ENCODE measurements at regions not wholly inside any gene's neighbourhood (a gene's known extent, or its start where the extent isn't known, plus 50 kb on each side); places are given as distances from the start of the nearest gene placed in this dataset.

GRCh38 chr21:28663754-28664153 lies 328.9 kb downstream of the LTN1 start:
- Mint-ChIP-seq H3K27me3 (peaks cover 0 to 2% of the 10 kb centered on the region in 2 donors), H3K36me3 (peaks cover 3 to 12% of the 10 kb centered on the region in 2 donors), H3K4me1 (peaks cover 0 to 2% (median under 1%) of the 10 kb centered on the region in 4 donors), H3K9me3 (peaks cover 0 to 2% (median 0%) of the 10 kb centered on the region in 8 donors), H3K27ac (no peak overlapping the region), H3K4me3 (no peak overlapping the region)
- Histone ChIP-seq H3K4me3 (ENCODE audit: low read length in 2 of 2) (no peak overlapping the region), H3K4me1 (ENCODE audit: insufficient read depth, low read length) (no peaks in the 10 kb centered on the region), H3K27me3 (ENCODE audit: insufficient read depth, low read length) (no peaks in the 10 kb centered on the region), H3K27ac (ENCODE audit: low read depth, low read length) (no peak overlapping the region), H3K9me3 (ENCODE audit: control insufficient read depth in 1 of 2, low read length in 2 of 2) (no peaks in the 10 kb centered on the region), H3K36me3 (ENCODE audit: insufficient read depth, low read length) (no peaks in the 10 kb centered on the region)
- DNase-seq = no peak
- intact Hi-C loops (cut with micrococcal nuclease) = no loop called here
- ChIA-PET CTCF (ENCODE audit: partially characterized antibody) (no interaction called here), POLR2A (ENCODE audit: partially characterized antibody) (no interaction called here)

GRCh38 chr21:28663111-28663693 lies 329.5 kb downstream of the LTN1 start:
- no peaks in the 10 kb centered on the region for H3K4me1 Mint-ChIP-seq
- Histone ChIP-seq H3K27ac (ENCODE audit: low read depth, low read length) (no peak overlapping the region), H3K36me3 (ENCODE audit: insufficient read depth, low read length) (no peaks in the 10 kb centered on the region), H3K9me3 (ENCODE audit: control insufficient read depth in 1 of 2, low read length in 2 of 2) (no peaks in the 10 kb centered on the region), H3K4me3 (ENCODE audit: low read length in 2 of 2) (no peak overlapping the region), H3K27me3 (ENCODE audit: insufficient read depth, low read length) (no peaks in the 10 kb centered on the region), H3K4me1 (ENCODE audit: insufficient read depth, low read length) (no peaks in the 10 kb centered on the region)
- H3K4me3 Mint-ChIP-seq = no peak overlapping the region
- intact Hi-C loops (cut with micrococcal nuclease) = no loop called here
- H3K36me3 Mint-ChIP-seq = peaks cover 2 to 6% of the 10 kb centered on the region in 2 donors
- H3K9me3 Mint-ChIP-seq = peaks cover 0 to 2% (median 0%) of the 10 kb centered on the region in 8 donors
- H3K27ac Mint-ChIP-seq = no peak overlapping the region
- peaks cover 0 to 2% of the 10 kb centered on the region in 2 donors for H3K27me3 Mint-ChIP-seq
- no peak for DNase-seq
- ChIA-PET POLR2A (ENCODE audit: partially characterized antibody) (no interaction called here), CTCF (ENCODE audit: partially characterized antibody) (no interaction called here)

- peaks cover 0 to 2% (median 0%) of the 10 kb centered on the region in 8 donors for H3K9me3 Mint-ChIP-seq
- H3K27ac Mint-ChIP-seq = no peak overlapping the region
- H3K4me1 Mint-ChIP-seq = peaks cover 0 to 4% (median under 1%) of the 10 kb centered on the region in 4 donors
- H3K4me3 Mint-ChIP-seq = no peak overlapping the region
- no peaks in the 10 kb centered on the region for H3K36me3 ChIP-seq (ENCODE audit: insufficient read depth, low read length)
- H3K9me3 ChIP-seq (ENCODE audit: control insufficient read depth in 1 of 2, low read length in 2 of 2) = no peaks in the 10 kb centered on the region
- ChIA-PET CTCF (ENCODE audit: partially characterized antibody) (no interaction called here), POLR2A (ENCODE audit: partially characterized antibody) (no interaction called here)
- intact Hi-C loops (cut with micrococcal nuclease) = no loop called here
- H3K27me3 ChIP-seq (ENCODE audit: insufficient read depth, low read length) = no peaks in the 10 kb centered on the region
- H3K36me3 Mint-ChIP-seq = peaks cover 0 to 5% of the 10 kb centered on the region in 2 donors
- no peak for DNase-seq
- no peaks in the 10 kb centered on the region for H3K4me1 ChIP-seq (ENCODE audit: insufficient read depth, low read length)
- H3K4me3 ChIP-seq (ENCODE audit: low read length in 2 of 2) = no peak overlapping the region
- H3K27ac ChIP-seq (ENCODE audit: low read depth, low read length) = no peak overlapping the region
- peaks cover 0 to 2% of the 10 kb centered on the region in 2 donors for H3K27me3 Mint-ChIP-seq
These were observed 335.1 kb downstream of the LTN1 start for GRCh38 chr21:28657566-28657965.

- H3K27ac Mint-ChIP-seq = no peak overlapping the region
- DNase-seq = no peak
- H3K4me3 Mint-ChIP-seq = no peak overlapping the region
- H3K4me1 Mint-ChIP-seq = peaks cover 0 to 4% (median under 1%) of the 10 kb centered on the region in 4 donors
- Histone ChIP-seq H3K4me3 (ENCODE audit: low read length in 2 of 2) (no peak overlapping the region), H3K36me3 (ENCODE audit: insufficient read depth, low read length) (no peaks in the 10 kb centered on the region), H3K9me3 (ENCODE audit: control insufficient read depth in 1 of 2, low read length in 2 of 2) (no peaks in the 10 kb centered on the region), H3K4me1 (ENCODE audit: insufficient read depth, low read length) (no peaks in the 10 kb centered on the region), H3K27me3 (ENCODE audit: insufficient read depth, low read length) (no peaks in the 10 kb centered on the region), H3K27ac (ENCODE audit: low read depth, low read length) (no peak overlapping the region)
- ChIA-PET POLR2A (ENCODE audit: partially characterized antibody) (no interaction called here), CTCF (ENCODE audit: partially characterized antibody) (no interaction called here)
- H3K36me3 Mint-ChIP-seq = peaks cover 0 to 4% of the 10 kb centered on the region in 2 donors
- H3K27me3 Mint-ChIP-seq = no peaks in the 10 kb centered on the region
- intact Hi-C loops (cut with micrococcal nuclease) = no loop called here
- H3K9me3 Mint-ChIP-seq = no peaks in the 10 kb centered on the region
These were observed 337.2 kb downstream of the LTN1 start for GRCh38 chr21:28655471-28655870.

- no peaks in the 10 kb centered on the region for H3K27me3 Mint-ChIP-seq
- ChIA-PET POLR2A (ENCODE audit: partially characterized antibody) (no interaction called here), CTCF (ENCODE audit: partially characterized antibody) (no interaction called here)
- no peak overlapping the region for H3K4me3 Mint-ChIP-seq
- intact Hi-C loops (cut with micrococcal nuclease) = no loop called here
- H3K4me3 ChIP-seq (ENCODE audit: low read length in 2 of 2) = no peak overlapping the region
- H3K27me3 ChIP-seq (ENCODE audit: insufficient read depth, low read length) = no peaks in the 10 kb centered on the region
- peaks cover 0 to 4% (median under 1%) of the 10 kb centered on the region in 4 donors for H3K4me1 Mint-ChIP-seq
- no peak overlapping the region for H3K27ac Mint-ChIP-seq
- H3K4me1 ChIP-seq (ENCODE audit: insufficient read depth, low read length) = no peaks in the 10 kb centered on the region
- no peaks in the 10 kb centered on the region for H3K9me3 Mint-ChIP-seq
- no peak overlapping the region for H3K27ac ChIP-seq (ENCODE audit: low read depth, low read length)
- no peaks in the 10 kb centered on the region for H3K9me3 ChIP-seq (ENCODE audit: control insufficient read depth in 1 of 2, low read length in 2 of 2)
- no peak for DNase-seq
- peaks cover 0 to 4% of the 10 kb centered on the region in 2 donors for H3K36me3 Mint-ChIP-seq
- no peaks in the 10 kb centered on the region for H3K36me3 ChIP-seq (ENCODE audit: insufficient read depth, low read length)
These were observed 338.3 kb downstream of the LTN1 start for GRCh38 chr21:28654406-28654805.

GRCh38 chr21:28644762-28645161 lies 347.9 kb downstream of the LTN1 start:
- intact Hi-C loops (cut with micrococcal nuclease) = no loop called here
- Mint-ChIP-seq H3K36me3 (peaks cover 6 to 20% of the 10 kb centered on the region in 2 donors), H3K4me1 (no peaks in the 10 kb centered on the region), H3K9me3 (peaks cover 0 to 4% (median 0%) of the 10 kb centered on the region in 8 donors), H3K27ac (no peak overlapping the region), H3K4me3 (no peak overlapping the region), H3K27me3 (no peaks in the 10 kb centered on the region)
- Histone ChIP-seq H3K36me3 (ENCODE audit: insufficient read depth, low read length) (no peaks in the 10 kb centered on the region), H3K27ac (ENCODE audit: low read depth, low read length) (no peak overlapping the region), H3K4me3 (ENCODE audit: low read length in 2 of 2) (no peak overlapping the region), H3K27me3 (ENCODE audit: insufficient read depth, low read length) (no peaks in the 10 kb centered on the region), H3K9me3 (ENCODE audit: control insufficient read depth in 1 of 2, low read length in 2 of 2) (no peaks in the 10 kb centered on the region), H3K4me1 (ENCODE audit: insufficient read depth, low read length) (no peaks in the 10 kb centered on the region)
- DNase-seq = no peak
- ChIA-PET POLR2A (ENCODE audit: partially characterized antibody) (no interaction called here), CTCF (ENCODE audit: partially characterized antibody) (no interaction called here)

GRCh38 chr21:28642891-28643290 lies 349.8 kb downstream of the LTN1 start:
- intact Hi-C loops (cut with micrococcal nuclease) = no loop called here
- ChIA-PET CTCF (ENCODE audit: partially characterized antibody) (no interaction called here), POLR2A (ENCODE audit: partially characterized antibody) (no interaction called here)
- H3K4me1 ChIP-seq (ENCODE audit: insufficient read depth, low read length) = no peaks in the 10 kb centered on the region
- no peak overlapping the region for H3K4me3 ChIP-seq (ENCODE audit: low read length in 2 of 2)
- H3K27me3 Mint-ChIP-seq = no peaks in the 10 kb centered on the region
- no peaks in the 10 kb centered on the region for H3K27me3 ChIP-seq (ENCODE audit: insufficient read depth, low read length)
- H3K9me3 ChIP-seq (ENCODE audit: control insufficient read depth in 1 of 2, low read length in 2 of 2) = no peaks in the 10 kb centered on the region
- H3K27ac ChIP-seq (ENCODE audit: low read depth, low read length) = no peak overlapping the region
- no peak for DNase-seq
- H3K4me3 Mint-ChIP-seq = no peak overlapping the region
- no peak overlapping the region for H3K27ac Mint-ChIP-seq
- H3K4me1 Mint-ChIP-seq = peaks cover 0 to 2% (median 0%) of the 10 kb centered on the region in 4 donors
- peaks cover 6 to 29% of the 10 kb centered on the region in 2 donors for H3K36me3 Mint-ChIP-seq
- H3K9me3 Mint-ChIP-seq = peaks cover 0 to 7% (median 0%) of the 10 kb centered on the region in 8 donors
- no peaks in the 10 kb centered on the region for H3K36me3 ChIP-seq (ENCODE audit: insufficient read depth, low read length)

- Mint-ChIP-seq H3K9me3 (peaks cover 0 to 7% (median 0%) of the 10 kb centered on the region in 8 donors), H3K4me3 (no peak overlapping the region), H3K36me3 (peaks cover 6 to 26% of the 10 kb centered on the region in 2 donors), H3K4me1 (peaks cover 0 to 2% (median 0%) of the 10 kb centered on the region in 4 donors), H3K27ac (no peak overlapping the region), H3K27me3 (no peaks in the 10 kb centered on the region)
- Histone ChIP-seq H3K27ac (ENCODE audit: low read depth, low read length) (no peak overlapping the region), H3K27me3 (ENCODE audit: insufficient read depth, low read length) (no peaks in the 10 kb centered on the region), H3K36me3 (ENCODE audit: insufficient read depth, low read length) (no peaks in the 10 kb centered on the region), H3K9me3 (ENCODE audit: control insufficient read depth in 1 of 2, low read length in 2 of 2) (no peaks in the 10 kb centered on the region), H3K4me3 (ENCODE audit: low read length in 2 of 2) (no peak overlapping the region), H3K4me1 (ENCODE audit: insufficient read depth, low read length) (no peaks in the 10 kb centered on the region)
- DNase-seq = no peak
- CTCF ChIA-PET (ENCODE audit: partially characterized antibody) = no interaction called here
- intact Hi-C loops (cut with micrococcal nuclease) = no loop called here
- POLR2A ChIA-PET (ENCODE audit: partially characterized antibody) = no interaction called here
These were observed 350.9 kb downstream of the LTN1 start for GRCh38 chr21:28641731-28642130.

Measured in CD4-positive, alpha-beta memory T cell (primary cell).